Kidney glomerular epithelial cell (primary cell): ENCODE measurements at regions not wholly inside any gene's neighbourhood (a gene's known extent, or its start where the extent isn't known, plus 50 kb on each side); places are given as distances from the start of the nearest gene placed in this dataset.
A peak's percentile ranks its signal among the peaks of the same experiment; 100 is the strongest.

Experiments used
- DNase-seq: peaks from one replicate; lab custom pipeline; 2025; lab: John Stamatoyannopoulos, UW

DNA sequence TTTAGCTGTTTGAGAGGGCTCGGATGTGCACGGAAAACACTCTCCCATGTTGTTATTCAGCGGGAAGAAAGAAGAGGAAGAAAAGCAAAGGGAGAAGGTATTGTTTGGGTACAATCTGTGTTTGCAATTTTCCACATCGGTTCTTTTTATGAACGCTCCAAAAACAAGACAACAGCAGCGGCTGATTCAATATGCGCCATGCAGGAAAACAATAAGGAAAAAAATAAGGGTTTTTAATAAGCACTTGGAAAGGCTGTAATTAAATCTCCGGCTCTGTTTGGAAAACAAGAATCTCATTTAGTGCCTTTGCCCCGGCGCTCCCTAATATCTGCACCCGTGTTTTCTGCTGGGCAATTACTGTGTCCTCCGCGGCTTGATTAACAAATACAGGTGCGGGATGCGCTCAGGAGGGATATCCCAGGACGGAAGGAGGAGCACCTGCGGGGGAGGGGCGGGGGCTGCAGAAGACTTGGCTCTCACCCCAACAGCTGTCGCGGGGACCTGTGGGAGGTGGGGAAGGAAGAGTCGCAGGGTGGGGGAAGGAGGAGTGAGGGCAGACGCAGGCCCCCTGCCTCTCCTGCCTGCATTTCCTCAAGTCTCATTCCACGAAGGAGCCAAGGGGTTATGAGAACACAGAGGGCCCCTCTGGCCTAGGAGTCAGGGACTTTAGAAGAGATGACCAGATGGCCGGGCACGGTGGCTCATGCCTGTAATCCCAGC lies 181.5 kb upstream of the PODXL start:
- no peak for DNase-seq

- DNase-seq, result no peak
These were observed 178.7 kb upstream of the PODXL start for GRCh38 chr7:131735101-131735500.

- DNase-seq, result no peak
These were observed 177.2 kb upstream of the PODXL start for GRCh38 chr7:131733604-131734003.

GRCh38 chr7:131727189-131727588 lies 170.8 kb upstream of the PODXL start:
- no peak for DNase-seq

- no peak for DNase-seq
These were observed 170.3 kb upstream of the PODXL start for GRCh38 chr7:131726686-131727085.

DNA sequence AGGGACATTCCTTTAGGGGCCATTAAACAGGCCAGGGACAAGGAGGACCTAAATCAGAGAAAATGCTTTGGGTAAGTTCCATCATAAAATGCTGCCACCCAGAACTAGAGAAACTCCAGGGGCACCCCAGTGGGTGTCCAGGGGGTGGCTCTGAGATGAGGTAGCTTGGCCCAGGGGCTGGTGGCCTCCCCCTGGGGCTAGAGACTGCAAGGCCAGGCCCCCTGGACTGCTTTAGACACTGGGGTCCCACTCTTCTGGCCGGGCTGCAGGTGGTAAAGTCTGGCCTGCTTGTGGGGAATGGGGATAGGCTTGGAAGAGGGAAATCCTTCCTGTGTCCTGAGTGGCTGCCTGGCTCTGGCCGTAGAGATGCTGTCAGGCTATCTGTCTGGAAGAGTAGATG lies 169.6 kb upstream of the PODXL start:
- DNase-seq, result no peak

GRCh38 chr7:131724776-131725345 lies 168.4 kb upstream of the PODXL start:
- no peak for DNase-seq

- no peak for DNase-seq
These were observed 167.5 kb upstream of the PODXL start for GRCh38 chr7:131723926-131724325.

- no peak for DNase-seq
These were observed 165.9 kb upstream of the PODXL start for GRCh38 chr7:131722371-131722770.

GRCh38 chr7:131721660-131722059 lies 165.2 kb upstream of the PODXL start:
- DNase-seq, result no peak

- DNase-seq, result no peak
These were observed 164.3 kb upstream of the PODXL start for GRCh38 chr7:131720703-131721102.

DNA sequence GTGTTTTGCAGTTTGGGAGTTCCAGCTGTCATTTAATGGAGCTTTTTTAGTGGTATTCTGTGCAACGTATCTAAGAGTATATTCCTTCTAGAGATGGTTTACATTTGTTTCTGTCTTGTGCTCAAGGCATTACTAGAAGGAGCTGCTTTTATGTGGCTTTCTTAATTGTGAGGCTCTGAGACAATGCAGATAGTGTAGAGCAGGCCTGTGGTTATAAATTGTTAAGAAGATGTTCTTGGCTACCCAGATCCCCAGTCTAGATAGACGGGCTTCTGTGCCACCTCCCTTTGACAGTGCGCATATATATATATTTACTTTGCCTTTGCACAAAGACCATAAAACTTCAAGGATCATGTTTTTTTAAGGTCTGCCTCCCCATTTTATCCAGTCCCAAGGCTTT lies 160.8 kb upstream of the PODXL start:
- no peak for DNase-seq

- DNase-seq, result no peak
These were observed 142.9 kb upstream of the PODXL start for GRCh38 chr7:131699323-131699722.

DNA sequence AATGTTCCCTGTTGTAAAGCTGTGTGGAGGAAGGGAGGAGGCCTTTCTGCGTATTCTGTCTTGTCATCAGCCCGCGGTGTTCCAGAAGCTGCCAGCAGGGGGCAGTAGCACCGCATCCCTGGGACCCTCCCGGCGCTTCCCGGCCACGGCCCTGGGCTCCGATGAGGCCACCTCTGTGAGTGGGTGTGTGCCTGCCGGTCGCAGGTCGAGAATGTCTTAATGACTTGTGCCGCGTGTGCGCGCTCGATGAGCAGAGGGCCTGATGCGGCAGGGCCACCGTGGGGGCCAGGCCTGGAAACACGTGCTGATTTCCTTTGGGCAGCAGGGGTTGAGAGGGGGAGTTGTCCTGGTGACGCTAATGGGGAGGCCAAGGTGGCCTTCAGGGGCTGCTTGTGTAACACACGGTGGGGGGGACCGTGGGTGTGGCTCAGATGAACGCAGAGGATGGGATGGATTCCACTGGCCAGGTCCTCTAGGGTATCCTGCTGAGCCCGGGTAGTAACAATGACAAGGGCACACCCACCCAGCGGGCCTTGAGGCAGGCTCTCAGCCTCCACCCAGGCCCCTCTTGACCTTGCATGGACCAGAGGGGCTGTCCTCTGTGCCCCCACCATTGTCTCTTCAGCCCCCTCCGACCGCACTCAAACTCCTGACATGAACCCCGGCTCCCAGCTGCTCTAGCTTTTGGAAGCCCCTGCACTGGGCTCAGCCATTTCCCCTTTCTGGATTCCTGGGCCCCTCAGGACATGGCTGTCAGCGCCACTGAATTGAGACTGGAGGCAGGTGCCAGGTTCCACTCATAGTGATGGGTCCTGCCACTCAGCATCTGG lies 135.9 kb upstream of the PODXL start:
- peak; percentile 11 for DNase-seq

- no peak for DNase-seq
These were observed 135.2 kb upstream of the PODXL start for GRCh38 chr7:131691454-131692130.

DNA sequence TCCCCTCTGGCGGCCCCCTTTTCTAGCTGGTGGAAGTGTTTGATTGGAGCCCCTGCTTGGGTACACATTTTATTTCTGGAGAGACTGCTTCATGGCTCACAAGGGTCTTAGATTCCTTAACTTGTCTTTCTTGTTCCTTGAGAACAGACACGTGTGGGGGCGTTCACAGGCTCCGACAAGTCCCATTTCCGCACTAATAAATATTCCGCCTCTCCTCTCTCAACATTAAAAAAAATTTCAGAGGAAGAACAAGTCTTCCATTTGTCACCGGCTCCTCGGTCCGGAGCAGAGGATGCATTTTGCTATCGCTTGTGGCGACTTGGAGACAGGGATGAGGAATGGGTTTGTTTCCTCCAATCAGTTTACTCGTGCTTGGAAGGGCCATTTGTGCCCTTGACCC lies 134.0 kb upstream of the PODXL start:
- no peak for DNase-seq

GRCh38 chr7:131689662-131690234 lies 133.3 kb upstream of the PODXL start:
- DNase-seq, result no peak

- DNase-seq, result peak; percentile 38
These were observed 132.6 kb upstream of the PODXL start for GRCh38 chr7:131688738-131689661.

DNA sequence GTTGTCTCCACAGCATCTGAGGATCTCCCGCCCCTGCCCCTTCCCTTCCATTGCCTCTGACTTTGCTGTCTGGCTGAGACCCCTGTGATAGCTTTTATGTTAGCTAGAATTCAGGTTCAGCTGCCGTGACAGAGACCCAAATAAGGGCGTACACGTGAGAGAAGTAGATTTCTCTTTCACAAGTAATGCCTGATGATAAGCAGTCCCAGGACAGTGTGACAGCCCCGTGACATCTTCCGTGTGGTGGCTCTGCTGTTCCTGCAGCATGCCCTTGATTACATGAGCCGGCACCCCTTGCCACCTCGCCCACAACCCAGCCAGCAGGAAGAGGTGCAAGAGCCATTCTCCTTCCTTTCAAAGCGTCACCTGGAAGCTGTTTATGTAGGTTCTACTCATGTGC lies 130.9 kb upstream of the PODXL start:
- DNase-seq, result no peak

DNA sequence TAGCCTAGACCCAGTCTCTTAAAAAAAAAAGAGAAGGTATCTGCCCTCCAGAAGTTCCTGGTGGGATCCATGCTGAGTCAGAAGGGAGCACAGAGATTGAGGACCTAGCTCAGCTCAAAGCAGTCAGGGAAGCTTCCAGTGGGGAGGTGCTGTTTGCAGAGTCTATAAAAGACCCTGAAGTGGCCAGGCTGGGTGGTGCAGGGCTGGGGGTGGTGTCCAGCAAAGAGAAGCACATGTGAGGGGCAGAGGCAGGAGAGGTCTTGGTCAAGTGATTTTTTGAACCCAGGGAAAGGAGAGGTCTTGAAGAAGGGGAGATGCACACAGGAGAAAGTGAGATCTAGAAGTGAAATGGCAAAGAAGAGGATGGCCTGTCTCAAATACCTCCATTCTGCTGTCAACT lies 130.4 kb upstream of the PODXL start:
- DNase-seq, result no peak

DNA sequence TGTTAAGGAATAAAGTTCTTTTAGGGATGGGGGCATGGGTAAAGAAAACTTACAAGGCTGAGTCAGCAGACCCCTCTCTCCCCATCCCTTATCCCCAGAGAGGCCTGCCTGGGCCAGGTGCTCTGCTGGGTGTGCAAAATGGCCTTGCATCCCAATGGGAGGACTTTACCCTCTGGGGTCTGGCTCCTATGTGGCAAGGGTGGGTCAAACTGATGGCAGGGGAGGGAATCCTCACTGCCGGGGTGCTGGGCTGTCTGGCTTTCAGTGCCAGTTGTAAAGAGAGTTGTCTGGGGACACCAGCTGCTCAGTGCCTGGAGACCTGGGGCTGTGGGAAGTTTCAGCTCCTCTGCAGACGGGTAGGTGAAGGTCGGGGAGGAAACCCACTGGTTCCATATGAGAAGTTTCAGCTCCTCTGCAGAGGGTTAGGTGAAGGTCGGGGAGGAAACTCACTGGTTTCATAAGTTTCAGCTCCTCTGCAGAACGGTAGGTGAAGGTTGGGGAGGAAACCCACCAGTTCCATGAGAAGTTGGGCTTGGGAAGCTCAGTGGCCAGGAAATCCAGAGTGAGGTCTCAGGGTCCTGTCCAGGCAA lies 127.2 kb upstream of the PODXL start:
- no peak for DNase-seq
